GM18505 (cell line): ENCODE measurements at regions not wholly inside any gene's neighbourhood (a gene's known extent, or its start where the extent isn't known, plus 50 kb on each side); places are given as distances from the start of the nearest gene placed in this dataset.

Experiments
- ATAC-seq: cut with Tn5 transposase; IDR thresholded peaks from one replicate; pipeline ENCODE4 v1.9.1; 2021; ENCODE audit not compliant: unreplicated experiment
- POLR2A ChIP-seq: IDR thresholded peaks from 4 replicates; pipeline ENCODE4 v1.6.1; 2011; ENCODE audit warnings: borderline replicate concordance; ENCODE audit not compliant: insufficient read depth, insufficient read length; ENCODE audit errors: extremely low read depth

- no peak for ATAC-seq
- TF ChIP-seq POLR2A = no peak
These were observed 352.0 kb upstream of the SLC8A1 start for GRCh38 chr2:40803900-40804299.

- ATAC-seq = no peak
- TF ChIP-seq POLR2A = no peak
These were observed 357.3 kb upstream of the SLC8A1 start for GRCh38 chr2:40809156-40809555.

- no peak for TF ChIP-seq POLR2A
- ATAC-seq = no peak
These were observed 362.7 kb upstream of the SLC8A1 start for GRCh38 chr2:40814616-40815015.

- no peak for TF ChIP-seq POLR2A
- no peak for ATAC-seq
These were observed 368.4 kb upstream of the SLC8A1 start for GRCh38 chr2:40820319-40820718.

- no peak for ATAC-seq
- TF ChIP-seq POLR2A = no peak
These were observed 371.6 kb upstream of the SLC8A1 start for GRCh38 chr2:40823478-40823877.

- no peak for TF ChIP-seq POLR2A
- no peak for ATAC-seq
These were observed 372.4 kb upstream of the SLC8A1 start for GRCh38 chr2:40824278-40824677.

GRCh38 chr2:40827392-40827791 lies 375.5 kb upstream of the SLC8A1 start:
- no peak for ATAC-seq

GRCh38 chr2:40831321-40831873 lies 379.5 kb upstream of the SLC8A1 start:
- no peak for TF ChIP-seq POLR2A
- ATAC-seq = no peak

More at GRCh38 chr2:40827392-40827791, 375.5 kb upstream of the SLC8A1 start:
- TF ChIP-seq POLR2A = no peak

- ATAC-seq = no peak
- no peak for TF ChIP-seq POLR2A
These were observed 390.0 kb upstream of the SLC8A1 start for GRCh38 chr2:40841856-40842255.

- TF ChIP-seq POLR2A = no peak
- no peak for ATAC-seq
These were observed 392.7 kb upstream of the SLC8A1 start for GRCh38 chr2:40844353-40845277.

GRCh38 chr2:40851661-40852060 lies 399.8 kb upstream of the SLC8A1 start:
- TF ChIP-seq POLR2A = no peak
- no peak for ATAC-seq

GRCh38 chr2:40859617-40860016 lies 407.7 kb upstream of the SLC8A1 start:
- TF ChIP-seq POLR2A = no peak
- ATAC-seq = no peak

GRCh38 chr2:40867829-40868228 lies 415.9 kb upstream of the SLC8A1 start:
- TF ChIP-seq POLR2A = no peak
- no peak for ATAC-seq

- no peak for TF ChIP-seq POLR2A
- no peak for ATAC-seq
These were observed 420.7 kb upstream of the SLC8A1 start for GRCh38 chr2:40872580-40872979.
